ENCODE measurements at regions not wholly inside any gene's neighbourhood (a gene's known extent, or its start where the extent isn't known, plus 50 kb on each side); places are given as distances from the start of the nearest gene placed in this dataset.
A peak's percentile ranks its signal among the peaks of the same experiment; 100 is the strongest.
"Not testable (repeated sequence)": the region's sequence is repeated elsewhere in the genome, so short reads cannot be mapped to it uniquely, and the experiment has no call there.

DNA sequence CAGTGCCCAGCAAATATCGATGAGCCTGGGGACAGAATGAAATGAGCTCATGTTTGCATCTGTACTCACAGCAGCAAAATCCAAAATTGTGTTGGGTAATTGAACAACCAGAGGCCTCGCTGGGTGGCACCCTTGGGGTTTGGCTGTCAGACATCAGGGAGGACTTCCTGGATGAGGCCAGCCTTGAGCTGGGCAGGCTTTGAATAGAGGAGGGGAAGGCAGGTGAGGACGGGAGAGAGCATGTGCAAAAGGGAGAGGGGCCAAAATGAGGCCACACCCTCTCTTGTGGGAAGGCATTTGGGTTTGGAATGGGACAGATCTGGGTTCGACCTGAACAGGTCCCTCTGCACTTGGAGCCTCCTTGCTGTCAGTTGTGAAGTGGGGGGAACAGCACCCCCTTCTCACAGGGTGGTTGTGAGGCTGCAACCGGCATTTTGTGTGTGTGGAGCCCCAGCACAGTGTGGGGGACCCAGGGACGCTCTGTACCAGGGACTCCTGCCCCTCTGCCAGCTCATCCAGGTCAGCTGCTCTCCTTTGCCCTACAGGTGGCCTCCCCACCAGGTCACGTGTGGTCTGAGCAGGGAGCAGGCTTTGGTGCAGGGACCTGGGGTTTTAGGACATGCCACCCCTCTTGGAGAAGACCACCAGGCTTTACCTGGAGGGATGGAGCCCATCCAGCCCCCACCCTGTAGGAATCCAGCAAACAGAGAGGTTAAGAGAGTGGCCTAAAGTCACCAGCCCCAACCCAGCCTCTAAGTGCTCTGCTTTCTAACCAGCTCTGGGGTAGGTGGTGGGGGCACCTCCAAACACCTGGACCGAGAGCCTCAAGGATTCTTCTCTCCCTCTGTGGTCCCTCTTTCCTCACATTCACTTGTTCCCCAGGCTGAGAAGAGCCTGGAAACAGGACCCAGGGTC, 521.8 kb downstream of the PTPRU start:
- DNase-seq (ENCODE audit: low spot score): no peak

GRCh38 chr1:29756901-29757725, 520.8 kb downstream of the PTPRU start:
- no peak for DNase-seq (ENCODE audit: low spot score)

GRCh38 chr1:29756498-29756897, 520.2 kb downstream of the PTPRU start:
- no peak for DNase-seq (ENCODE audit: low spot score)

GRCh38 chr1:29756085-29756484, 519.8 kb downstream of the PTPRU start:
- no peak for DNase-seq (ENCODE audit: low spot score)

- DNase-seq (ENCODE audit: low spot score): not testable (repeated sequence)
Observed at GRCh38 chr1:29755412-29756015, 519.2 kb downstream of the PTPRU start.

- no peak for DNase-seq (ENCODE audit: low spot score)
Observed at GRCh38 chr1:29754573-29755375, 518.5 kb downstream of the PTPRU start.

DNA sequence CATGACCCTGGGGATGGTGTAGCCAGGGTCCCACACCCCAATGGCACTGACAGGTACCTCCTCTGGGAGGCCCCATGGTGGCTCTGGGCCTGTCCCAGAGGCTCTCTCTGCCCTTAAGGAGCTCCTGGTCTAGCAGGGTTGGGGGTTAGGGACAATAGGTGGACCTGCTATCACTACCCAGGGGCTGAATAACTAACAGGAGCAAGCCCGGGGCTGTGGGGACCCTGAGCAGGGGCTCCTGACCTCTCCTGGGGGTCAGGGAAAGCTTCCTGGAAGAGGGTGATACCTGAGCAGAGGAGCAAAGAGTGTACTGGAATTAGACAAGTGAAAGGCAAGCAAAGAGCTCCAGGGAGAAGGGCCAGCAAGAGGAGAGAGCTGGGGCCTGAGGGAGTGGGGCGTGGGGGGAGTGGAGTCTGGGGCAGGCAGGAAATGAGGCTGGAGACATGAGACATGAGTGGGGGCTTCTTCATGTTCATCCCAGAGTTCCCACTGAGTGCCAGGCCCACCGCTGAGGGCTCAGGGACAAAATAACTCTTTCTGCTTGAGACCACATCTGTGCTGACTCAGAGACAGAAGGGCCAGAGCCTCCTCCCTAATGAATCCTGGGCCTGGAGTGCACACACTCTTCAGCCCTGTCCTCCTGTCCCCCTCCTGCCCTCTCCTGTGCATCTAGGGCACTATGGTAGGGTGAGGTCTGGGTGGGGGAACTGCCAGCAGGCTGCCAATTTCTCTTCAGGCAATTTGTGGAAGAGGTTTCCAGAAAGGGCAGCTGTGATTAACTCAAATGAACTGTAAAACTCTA, 517.6 kb downstream of the PTPRU start:
- DNase-seq (ENCODE audit: low spot score): no peak

GRCh38 chr1:29753244-29753643, 516.9 kb downstream of the PTPRU start:
- no peak for DNase-seq (ENCODE audit: low spot score)

GRCh38 chr1:29752141-29752540, 515.8 kb downstream of the PTPRU start:
- no peak for DNase-seq (ENCODE audit: low spot score)

GRCh38 chr1:29749024-29749945, 513.0 kb downstream of the PTPRU start:
- DNase-seq (ENCODE audit: low spot score): no peak

DNA sequence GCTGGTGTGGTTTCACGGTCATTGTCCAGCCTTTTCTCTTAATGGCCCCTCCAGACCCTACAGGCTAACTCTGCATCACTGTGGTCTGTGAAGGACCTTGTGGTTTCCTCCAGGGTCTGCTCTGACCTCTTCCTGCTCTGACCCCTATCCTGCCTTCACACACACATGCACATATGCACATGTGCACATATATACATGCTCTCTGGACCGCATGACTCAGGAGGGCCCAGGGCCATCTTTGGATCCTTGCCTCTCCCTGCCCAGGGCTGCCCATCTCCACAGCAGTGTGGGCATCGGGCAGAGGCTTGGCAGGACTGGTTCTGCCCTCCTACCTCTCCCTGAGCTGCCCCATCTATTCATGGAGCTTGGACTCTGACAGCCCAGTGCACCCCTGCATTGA, 510.9 kb downstream of the PTPRU start:
- no peak for DNase-seq (ENCODE audit: low spot score)

GRCh38 chr1:29746076-29746665, 509.8 kb downstream of the PTPRU start:
- no peak for DNase-seq (ENCODE audit: low spot score)

- no peak for DNase-seq (ENCODE audit: low spot score)
Observed at GRCh38 chr1:29744684-29745490, 508.6 kb downstream of the PTPRU start.

DNA sequence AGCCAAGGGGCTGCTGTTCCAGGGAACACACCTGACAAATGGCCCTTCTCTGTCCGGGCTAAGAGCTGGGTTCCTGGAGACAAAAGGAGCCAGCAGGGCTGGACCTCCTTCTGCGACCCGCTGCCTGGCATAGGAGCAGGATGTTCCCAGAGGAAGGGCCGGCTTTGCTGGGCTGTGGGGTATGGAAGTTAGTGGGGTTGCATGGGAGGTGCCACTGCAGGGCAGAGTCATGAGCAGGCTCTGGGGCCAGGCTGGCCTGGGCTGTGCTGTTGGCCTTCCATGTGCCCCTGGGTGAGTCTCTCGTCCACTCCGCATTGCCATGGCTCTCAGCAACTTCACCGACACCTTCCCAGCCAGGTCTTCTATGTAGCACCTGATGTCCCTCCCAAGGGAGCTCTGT, 507.6 kb downstream of the PTPRU start:
- DNase-seq (ENCODE audit: low spot score): no peak

GRCh38 chr1:29743264-29743663, 506.9 kb downstream of the PTPRU start:
- no peak for DNase-seq (ENCODE audit: low spot score)

GRCh38 chr1:29739176-29739575, 502.9 kb downstream of the PTPRU start:
- DNase-seq (ENCODE audit: low spot score): no peak

DNA sequence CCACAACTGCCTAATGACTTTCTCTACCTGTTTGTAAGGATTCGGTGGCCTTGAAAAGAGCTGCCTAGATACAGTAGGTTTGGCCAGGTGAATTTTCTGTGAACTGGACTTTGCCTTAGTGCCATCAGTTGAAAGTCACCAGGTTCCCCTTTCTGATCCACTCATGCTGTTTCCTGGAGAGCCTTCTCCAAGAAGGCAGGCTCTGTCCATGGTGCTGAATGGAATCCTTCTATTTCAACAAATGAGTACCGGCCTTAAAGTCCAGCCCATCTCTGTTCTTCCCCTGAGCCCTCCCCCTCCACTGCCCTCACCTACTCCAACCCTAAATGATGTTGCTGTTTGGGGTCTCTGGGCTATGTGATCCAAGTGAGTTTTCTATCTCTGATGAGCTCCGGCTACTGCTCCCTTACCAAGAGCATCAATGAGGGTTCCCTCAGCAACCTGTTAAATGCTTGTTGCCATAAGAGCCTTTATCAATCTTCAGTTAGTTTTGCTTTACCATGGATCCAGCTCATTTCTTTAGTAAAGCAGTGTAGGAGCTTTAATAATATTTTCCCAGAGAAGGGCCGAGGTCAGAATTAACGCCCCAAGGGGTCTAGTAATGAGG, 500.4 kb downstream of the PTPRU start:
- DNase-seq (ENCODE audit: low spot score): peak; percentile 54

- DNase-seq (ENCODE audit: low spot score): peak; percentile 2
Observed at GRCh38 chr1:29732453-29732852, 496.1 kb downstream of the PTPRU start.

Data from umbilical cord (tissue), 1 donor.